Esophagus muscularis mucosa (tissue), 3 donors: ENCODE measurements at regions not wholly inside any gene's neighbourhood (a gene's known extent, or its start where the extent isn't known, plus 50 kb on each side); places are given as distances from the start of the nearest gene placed in this dataset.

Source experiments
- CTCF ChIP-seq, 3 experiments: fragments of 200-600 bp in 2 of 3; fragments of 450-650 bp in 1 of 3; sonication (generic) in 2 of 3; IDR thresholded peaks; one replicate each; pipeline ENCODE4 v1.5.1; 2017 to 2019; ENCODE audit warnings: antibody characterized with exemption in 3 of 3, mild to moderate bottlenecking in 2 of 3, moderate library complexity in 1 of 3
- POLR2A ChIP-seq: fragments of 450-650 bp; IDR thresholded peaks from one replicate; pipeline ENCODE4 v1.6.1; 2017; ENCODE audit warnings: antibody characterized with exemption, moderate library complexity, mild to moderate bottlenecking, low read depth
- POLR2AphosphoS5 ChIP-seq, 2 donors: sonication (generic); formaldehyde crosslinking; IDR thresholded peaks; one replicate each; pipeline ENCODE4 v1.6.1; 2017; ENCODE audit warnings: antibody characterized with exemption in 2 of 2

GRCh38 chr21:28216976-28217523, 775.6 kb downstream of the LTN1 start:
- no peak for TF ChIP-seq CTCF (IDR thresholded peaks at IDR 0.05)
- TF ChIP-seq POLR2A: no peak
- no peak for TF ChIP-seq POLR2AphosphoS5 (IDR thresholded peaks at IDR 0.05)
